OCI-LY1 (cell line): ENCODE measurements at regions not wholly inside any gene's neighbourhood (a gene's known extent, or its start where the extent isn't known, plus 50 kb on each side); places are given as distances from the start of the nearest gene placed in this dataset.

Source experiments
- H2AFZ ChIP-seq: fragments of 200-600 bp; sonication (generic), shearing (Covaris generic); 2 replicates; pipeline ENCODE4 v1.6.0; 2014; ENCODE audit warnings: antibody characterized with exemption, mild to moderate bottlenecking, low read length
- H3F3A ChIP-seq: fragments of 200-600 bp; sonication (generic), shearing (Covaris generic); 2 replicates; pipeline ENCODE4 v1.6.0; 2014; ENCODE audit warnings: mild to moderate bottlenecking, antibody characterized with exemption, low read length, moderate library complexity; ENCODE audit not compliant: insufficient read depth
- H3K27ac ChIP-seq: fragments of 200-600 bp; sonication (generic); 2 replicates; pipeline ENCODE4 v1.5.1; 2014; ENCODE audit warnings: low read length, mixed run types, mild to moderate bottlenecking, low read depth; ENCODE audit not compliant: poor library complexity, severe bottlenecking
- H3K27me3 ChIP-seq: fragments of 200-600 bp; sonication (generic); 2 replicates; pipeline ENCODE4 v1.6.0; 2014; ENCODE audit warnings: antibody characterized with exemption, mild to moderate bottlenecking, low read length, moderate library complexity; ENCODE audit not compliant: insufficient read depth
- H3K36me3 ChIP-seq: fragments of 200-600 bp; sonication (generic); 2 replicates; pipeline ENCODE4 v1.6.1; 2014; ENCODE audit warnings: mild to moderate bottlenecking, antibody characterized with exemption, low read length, moderate library complexity, mixed read lengths; ENCODE audit not compliant: insufficient read depth
- H3K4me1 ChIP-seq: fragments of 200-600 bp; sonication (generic); 2 replicates; pipeline ENCODE4 v1.5.1; 2014; ENCODE audit warnings: mild to moderate bottlenecking, low read length, moderate library complexity; ENCODE audit not compliant: insufficient read depth, severe bottlenecking
- H3K4me2 ChIP-seq: fragments of 200-600 bp; sonication (generic), shearing (Covaris generic); 2 replicates; pipeline ENCODE4 v1.6.1; 2014; ENCODE audit warnings: low read length
- H3K4me3 ChIP-seq: fragments of 200-600 bp; sonication (generic); 2 replicates; pipeline ENCODE4 v1.5.1; 2014; ENCODE audit warnings: low read length, low read depth, mild to moderate bottlenecking, mixed read lengths; ENCODE audit not compliant: poor library complexity, severe bottlenecking
- H3K79me2 ChIP-seq: fragments of 200-600 bp; shearing (Covaris generic); 2 replicates; pipeline ENCODE4 v1.6.1; 2016; ENCODE audit warnings: mixed run types, low read length, mixed read lengths; ENCODE audit not compliant: insufficient read depth
- H3K9ac ChIP-seq: fragments of 200-600 bp; sonication (generic), shearing (Covaris generic); 2 replicates; pipeline ENCODE4 v1.6.1; 2014; ENCODE audit warnings: mild to moderate bottlenecking, low read length, mixed read lengths
- H3K9me2 ChIP-seq: fragments of 200-600 bp; sonication (generic), shearing (Covaris generic); 2 replicates; pipeline ENCODE4 v1.6.1; 2014; ENCODE audit warnings: low read depth, mild to moderate bottlenecking, low read length, mixed read lengths
- H3K9me3 ChIP-seq: fragments of 200-600 bp; shearing (Covaris generic); 2 replicates; pipeline ENCODE4 v1.6.1; 2014; ENCODE audit warnings: low read length, mixed read lengths
- H4K20me1 ChIP-seq: fragments of 200-600 bp; sonication (generic), shearing (Covaris generic); 2 replicates; pipeline ENCODE4 v1.6.0; 2016; ENCODE audit warnings: mild to moderate bottlenecking, low read length; ENCODE audit not compliant: insufficient read depth
- EZH2 ChIP-seq: fragments of 200-600 bp; sonication (generic), shearing (Covaris generic); IDR thresholded peaks from 2 replicates; pipeline ENCODE4 v1.8.0; 2017; ENCODE audit warnings: borderline replicate concordance, mixed run types, mild to moderate bottlenecking, antibody characterized with exemption, low read length, moderate library complexity, mixed read lengths
- TF ChIP-seq, protein P1 (sequence below): fragments of 200-600 bp; sonication (generic), shearing (Covaris generic); IDR thresholded peaks from 2 replicates; pipeline ENCODE4 v1.5.1; 2017; ENCODE audit warnings: mild to moderate bottlenecking, antibody characterized with exemption, low read length, moderate library complexity, mixed read lengths

DNA sequence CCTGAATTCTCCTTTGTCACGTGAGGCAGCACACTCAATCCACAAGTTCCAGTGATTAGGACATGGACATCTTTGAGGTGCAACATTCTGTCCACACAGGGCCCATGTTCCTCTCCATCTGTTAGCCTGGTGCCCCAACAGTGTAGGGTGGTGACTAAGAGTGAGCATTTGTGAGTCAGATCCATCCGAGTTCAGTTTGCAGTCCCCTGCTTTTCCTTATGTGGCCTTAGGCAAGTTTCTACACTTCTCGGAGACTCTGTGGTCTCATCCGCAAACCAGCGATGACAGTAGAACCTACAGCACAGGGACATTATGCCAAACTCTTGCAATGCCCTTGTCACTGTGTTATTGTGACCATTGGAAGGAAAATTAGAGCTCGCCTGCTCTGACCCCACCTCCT, 178.7 kb upstream of the CDH4 start:
- Histone ChIP-seq H3K27me3 (no peaks in the 10 kb centered on the region), H3K4me2 (no peak overlapping the region), H4K20me1 (no peaks in the 10 kb centered on the region), H3K9ac (no peak overlapping the region), H3K4me1 (no peaks in the 10 kb centered on the region), H2AFZ (no peak overlapping the region), H3K9me3 (no peaks in the 10 kb centered on the region), H3K36me3 (no peaks in the 10 kb centered on the region), H3K9me2 (no peaks in the 10 kb centered on the region), H3K27ac (no peak overlapping the region), H3K79me2 (no peaks in the 10 kb centered on the region), H3K4me3 (no peak overlapping the region), H3F3A (no peaks in the 10 kb centered on the region)
- TF ChIP-seq, protein P1, sequence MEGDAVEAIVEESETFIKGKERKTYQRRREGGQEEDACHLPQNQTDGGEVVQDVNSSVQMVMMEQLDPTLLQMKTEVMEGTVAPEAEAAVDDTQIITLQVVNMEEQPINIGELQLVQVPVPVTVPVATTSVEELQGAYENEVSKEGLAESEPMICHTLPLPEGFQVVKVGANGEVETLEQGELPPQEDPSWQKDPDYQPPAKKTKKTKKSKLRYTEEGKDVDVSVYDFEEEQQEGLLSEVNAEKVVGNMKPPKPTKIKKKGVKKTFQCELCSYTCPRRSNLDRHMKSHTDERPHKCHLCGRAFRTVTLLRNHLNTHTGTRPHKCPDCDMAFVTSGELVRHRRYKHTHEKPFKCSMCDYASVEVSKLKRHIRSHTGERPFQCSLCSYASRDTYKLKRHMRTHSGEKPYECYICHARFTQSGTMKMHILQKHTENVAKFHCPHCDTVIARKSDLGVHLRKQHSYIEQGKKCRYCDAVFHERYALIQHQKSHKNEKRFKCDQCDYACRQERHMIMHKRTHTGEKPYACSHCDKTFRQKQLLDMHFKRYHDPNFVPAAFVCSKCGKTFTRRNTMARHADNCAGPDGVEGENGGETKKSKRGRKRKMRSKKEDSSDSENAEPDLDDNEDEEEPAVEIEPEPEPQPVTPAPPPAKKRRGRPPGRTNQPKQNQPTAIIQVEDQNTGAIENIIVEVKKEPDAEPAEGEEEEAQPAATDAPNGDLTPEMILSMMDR: no peak
- TF ChIP-seq EZH2: no peak

DNA sequence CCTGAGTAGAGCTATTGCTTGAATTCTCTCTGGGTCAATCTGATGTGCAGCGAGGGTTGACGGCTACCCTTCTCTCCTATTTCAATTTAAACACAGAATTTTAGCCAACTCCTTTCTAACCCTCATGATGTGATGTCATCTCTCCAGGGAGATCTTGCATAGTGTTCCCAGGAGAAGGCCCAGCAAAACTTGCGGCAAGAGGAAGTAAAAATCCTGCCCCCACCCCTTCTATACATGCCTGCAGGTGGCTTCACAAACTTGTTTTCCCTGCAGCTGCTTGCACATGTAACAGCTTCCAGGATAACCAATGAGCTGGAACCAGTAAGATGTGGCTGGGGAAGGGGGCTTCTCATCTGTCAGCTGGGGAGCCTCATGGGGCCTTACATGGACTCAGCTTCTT, 169.3 kb upstream of the CDH4 start:
- Histone ChIP-seq H3K36me3 (no peaks in the 10 kb centered on the region), H3F3A (no peaks in the 10 kb centered on the region), H3K27ac (no peak overlapping the region), H2AFZ (no peak overlapping the region), H3K4me1 (no peaks in the 10 kb centered on the region), H3K79me2 (no peaks in the 10 kb centered on the region), H3K4me3 (no peak overlapping the region), H3K9me3 (no peaks in the 10 kb centered on the region), H3K4me2 (no peak overlapping the region), H3K9ac (no peak overlapping the region), H3K27me3 (no peaks in the 10 kb centered on the region), H3K9me2 (no peaks in the 10 kb centered on the region), H4K20me1 (no peaks in the 10 kb centered on the region)
- TF ChIP-seq EZH2: no peak

DNA sequence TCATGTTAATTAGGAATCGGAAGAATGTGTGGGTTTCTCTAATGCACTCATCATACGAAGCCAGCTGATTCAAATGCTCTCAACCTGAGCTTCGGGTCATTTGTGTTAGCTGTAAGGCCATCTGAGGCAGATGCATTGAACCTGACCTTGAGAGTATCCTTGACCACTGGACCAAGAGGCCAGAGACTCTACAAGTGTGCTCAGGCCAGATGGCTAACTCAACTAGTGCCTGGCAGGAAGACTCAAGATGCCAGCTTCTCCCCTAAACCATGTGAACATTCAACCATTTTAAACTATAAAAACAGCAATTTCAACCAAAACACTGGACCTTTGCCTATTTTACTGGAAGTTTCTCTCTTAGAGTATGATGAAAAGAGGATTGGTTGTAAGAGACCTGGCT, 168.6 kb upstream of the CDH4 start:
- Histone ChIP-seq H3K4me2 (no peak overlapping the region), H3K4me1 (no peaks in the 10 kb centered on the region), H3K9ac (no peak overlapping the region), H3K4me3 (no peak overlapping the region), H3K36me3 (no peaks in the 10 kb centered on the region), H3K27ac (no peak overlapping the region), H4K20me1 (no peaks in the 10 kb centered on the region), H3K79me2 (no peaks in the 10 kb centered on the region), H2AFZ (no peak overlapping the region), H3K9me3 (no peaks in the 10 kb centered on the region), H3F3A (no peaks in the 10 kb centered on the region), H3K27me3 (no peaks in the 10 kb centered on the region), H3K9me2 (no peaks in the 10 kb centered on the region)
- TF ChIP-seq EZH2: no peak
- TF ChIP-seq, protein P1: no peak

DNA sequence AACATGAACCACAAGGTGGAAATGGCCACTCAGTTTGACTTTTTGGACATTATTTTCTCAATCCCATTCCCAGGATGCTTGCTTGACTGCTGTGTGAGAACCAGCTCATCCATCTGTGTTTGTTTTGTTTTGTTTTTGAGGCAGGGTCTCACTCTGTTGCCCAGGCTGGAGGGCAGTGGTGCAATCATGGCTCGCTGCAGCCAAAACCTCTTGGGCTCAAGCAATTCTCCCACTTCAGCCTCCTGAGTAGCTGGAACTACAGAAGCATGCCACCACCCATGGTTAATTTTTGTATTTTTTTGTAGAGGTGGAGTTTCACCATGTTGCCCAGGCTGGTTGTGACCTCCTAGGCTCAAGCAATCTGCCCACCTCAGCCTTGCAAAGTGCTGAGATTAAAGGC, 166.0 kb upstream of the CDH4 start:
- no peaks in the 10 kb centered on the region for H3K36me3 ChIP-seq
- no peaks in the 10 kb centered on the region for H3K4me1 ChIP-seq
- no peaks in the 10 kb centered on the region for H3K79me2 ChIP-seq
- TF ChIP-seq, protein P1: no peak
- TF ChIP-seq EZH2: no peak
- H3K9me2 ChIP-seq: no peaks in the 10 kb centered on the region
- H3K4me3 ChIP-seq: no peak overlapping the region
- no peaks in the 10 kb centered on the region for H3K27me3 ChIP-seq
- no peaks in the 10 kb centered on the region for H3K9me3 ChIP-seq
- no peak overlapping the region for H3K9ac ChIP-seq
- H3K4me2 ChIP-seq: no peak overlapping the region
- H4K20me1 ChIP-seq: no peaks in the 10 kb centered on the region
- no peak overlapping the region for H3K27ac ChIP-seq
- no peak overlapping the region for H2AFZ ChIP-seq
- no peaks in the 10 kb centered on the region for H3F3A ChIP-seq
